Neuron (in vitro differentiated cells): ENCODE measurements at regions not wholly inside any gene's neighbourhood (a gene's known extent, or its start where the extent isn't known, plus 50 kb on each side); places are given as distances from the start of the nearest gene placed in this dataset.

Experiments used
- H2AFZ ChIP-seq: one replicate; pipeline ENCODE4 v1.6.1; 2013; ENCODE audit warnings: low read depth, mild to moderate bottlenecking, inconsistent platforms, low read length, moderate library complexity
- H3K27me3 ChIP-seq: one replicate; pipeline ENCODE4 v1.6.1; 2013; ENCODE audit warnings: low read length; ENCODE audit not compliant: insufficient read depth
- H3K36me3 ChIP-seq: one replicate; pipeline ENCODE4 v1.6.1; 2013; ENCODE audit warnings: low read length; ENCODE audit not compliant: insufficient read depth
- H3K4me1 ChIP-seq: one replicate; pipeline ENCODE4 v1.6.1; 2013; ENCODE audit warnings: low read length; ENCODE audit not compliant: insufficient read depth
- H3K4me3 ChIP-seq: 2 replicates; pipeline ENCODE4 v1.5.1; 2013; ENCODE audit warnings: mild to moderate bottlenecking, low read length, moderate library complexity
- H3K9me3 ChIP-seq: one replicate; pipeline ENCODE4 v1.6.1; 2013; ENCODE audit warnings: low read length

DNA sequence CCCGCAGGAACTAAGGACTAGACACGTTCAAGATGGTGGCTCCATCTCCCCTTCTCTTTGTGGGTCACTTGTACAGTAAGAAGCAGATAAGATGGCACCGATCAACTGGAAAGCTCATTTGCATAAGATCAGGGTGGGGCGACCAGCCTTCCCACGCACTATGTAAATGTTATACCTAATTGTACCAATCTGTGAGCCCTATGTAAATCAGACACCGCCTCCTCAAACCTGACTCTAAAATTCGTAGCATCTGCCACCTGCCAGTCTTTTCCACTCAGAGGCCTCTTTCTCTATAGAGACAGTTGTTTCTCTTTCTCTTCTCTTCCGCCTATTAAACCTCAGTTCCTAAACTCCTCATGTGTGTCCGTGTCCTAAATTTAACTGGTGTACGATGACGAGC, 324.5 kb downstream of the PHF14 start:
- H3K4me1 ChIP-seq: no peaks in the 10 kb centered on the region
- H3K4me3 ChIP-seq: no peak overlapping the region
- no peaks in the 10 kb centered on the region for H3K27me3 ChIP-seq
- H3K9me3 ChIP-seq: no peaks in the 10 kb centered on the region
- no peaks in the 10 kb centered on the region for H3K36me3 ChIP-seq
- no peak overlapping the region for H2AFZ ChIP-seq

DNA sequence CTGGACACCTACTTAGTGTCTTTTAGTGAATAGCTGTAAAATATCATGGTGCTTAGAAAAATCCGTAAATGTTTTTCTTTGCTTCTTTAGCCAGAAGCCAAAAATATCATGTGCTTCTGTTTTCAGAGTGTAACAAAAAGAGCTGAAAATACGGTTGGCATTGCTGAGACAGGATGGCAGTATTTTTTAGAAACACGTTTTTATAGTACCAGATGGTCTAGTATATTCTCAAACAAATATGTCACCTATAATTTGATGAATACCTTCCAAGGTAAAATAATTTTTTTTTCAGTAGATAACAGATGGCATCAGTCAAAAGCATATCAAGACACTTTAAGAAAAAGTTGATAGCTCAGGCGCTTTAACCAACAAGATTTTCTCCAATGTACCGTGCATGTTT, 326.6 kb downstream of the PHF14 start:
- Histone ChIP-seq H3K9me3 (no peaks in the 10 kb centered on the region), H2AFZ (no peak overlapping the region), H3K36me3 (no peaks in the 10 kb centered on the region), H3K4me1 (no peaks in the 10 kb centered on the region), H3K4me3 (no peak overlapping the region), H3K27me3 (no peaks in the 10 kb centered on the region)

DNA sequence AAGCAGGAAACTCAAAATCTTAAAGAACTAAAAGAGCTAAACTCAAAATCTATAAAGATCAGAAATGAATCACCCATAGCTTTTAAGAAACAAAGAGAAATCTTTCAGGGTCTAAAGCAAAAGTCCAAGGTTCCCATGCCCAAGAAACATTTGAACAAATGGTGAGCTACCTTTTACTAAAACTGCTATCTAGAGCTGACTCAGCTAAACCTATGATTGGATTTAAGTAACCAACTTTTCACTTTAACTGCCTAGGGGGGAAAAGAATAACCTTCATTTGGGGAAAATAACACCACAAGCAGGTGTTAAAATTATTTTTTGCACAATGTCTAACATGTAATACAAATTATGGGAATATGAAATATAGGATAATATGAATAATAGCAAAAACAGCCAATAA, 328.4 kb downstream of the PHF14 start:
- no peaks in the 10 kb centered on the region for H3K27me3 ChIP-seq
- H3K9me3 ChIP-seq: peaks cover 1% of the 10 kb centered on the region
- H3K4me3 ChIP-seq: no peak overlapping the region
- H3K4me1 ChIP-seq: no peaks in the 10 kb centered on the region
- no peak overlapping the region for H2AFZ ChIP-seq
- no peaks in the 10 kb centered on the region for H3K36me3 ChIP-seq

DNA sequence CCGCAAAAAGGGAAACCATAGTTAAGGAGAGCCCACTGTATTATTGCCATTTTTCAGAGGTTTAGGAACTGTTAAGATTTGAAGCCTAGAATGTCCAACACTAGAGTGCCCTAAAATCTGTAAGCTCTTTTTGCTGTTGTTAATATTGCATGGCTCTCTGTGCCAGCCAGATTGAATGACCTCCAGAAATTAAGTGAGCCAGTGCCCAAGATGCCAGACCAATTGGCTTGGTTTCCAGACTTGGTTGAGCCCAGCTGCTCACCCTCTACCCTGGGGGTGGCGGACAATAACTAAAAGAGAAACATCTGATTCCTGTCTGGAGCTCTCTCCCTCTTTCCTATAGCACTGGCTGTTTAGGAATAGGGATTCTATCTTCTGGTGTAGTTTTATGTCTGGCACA, 340.1 kb downstream of the PHF14 start:
- Histone ChIP-seq H2AFZ (no peak overlapping the region), H3K4me3 (no peak overlapping the region), H3K36me3 (no peaks in the 10 kb centered on the region), H3K27me3 (no peaks in the 10 kb centered on the region), H3K9me3 (no peaks in the 10 kb centered on the region), H3K4me1 (peaks cover 16% of the 10 kb centered on the region)

DNA sequence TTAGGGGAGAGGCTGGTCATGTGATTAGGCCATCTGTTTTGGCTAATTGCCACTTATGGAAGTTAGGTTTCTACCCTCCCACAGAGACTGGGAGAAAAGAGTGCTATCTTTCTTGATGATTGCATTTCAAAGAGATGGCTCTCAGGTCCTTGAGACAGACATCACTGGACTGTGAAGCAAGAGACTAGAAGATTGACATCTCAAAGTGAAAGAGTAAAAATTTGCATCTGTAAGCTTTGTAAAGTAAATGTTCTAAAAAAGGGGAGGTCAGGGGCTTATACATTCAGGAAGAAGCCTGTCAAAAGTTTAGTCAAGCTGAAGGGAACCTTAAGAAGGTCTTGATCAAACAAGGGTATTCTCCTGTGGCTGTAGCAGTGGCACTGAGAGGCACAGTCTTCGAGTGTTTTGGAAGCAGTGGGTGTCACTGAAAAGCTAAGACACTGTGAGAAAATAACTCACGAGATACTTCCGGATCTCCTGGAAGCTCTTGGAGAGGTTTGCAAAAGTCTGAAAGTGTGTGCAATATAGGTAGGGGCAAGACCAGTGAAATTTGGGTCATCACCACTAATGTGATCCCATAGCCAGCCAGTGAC, 342.1 kb downstream of the PHF14 start:
- peaks cover 16% of the 10 kb centered on the region for H3K4me1 ChIP-seq
- H3K4me3 ChIP-seq: no peak overlapping the region
- no peak overlapping the region for H2AFZ ChIP-seq
- no peaks in the 10 kb centered on the region for H3K9me3 ChIP-seq
- H3K36me3 ChIP-seq: no peaks in the 10 kb centered on the region
- no peaks in the 10 kb centered on the region for H3K27me3 ChIP-seq

DNA sequence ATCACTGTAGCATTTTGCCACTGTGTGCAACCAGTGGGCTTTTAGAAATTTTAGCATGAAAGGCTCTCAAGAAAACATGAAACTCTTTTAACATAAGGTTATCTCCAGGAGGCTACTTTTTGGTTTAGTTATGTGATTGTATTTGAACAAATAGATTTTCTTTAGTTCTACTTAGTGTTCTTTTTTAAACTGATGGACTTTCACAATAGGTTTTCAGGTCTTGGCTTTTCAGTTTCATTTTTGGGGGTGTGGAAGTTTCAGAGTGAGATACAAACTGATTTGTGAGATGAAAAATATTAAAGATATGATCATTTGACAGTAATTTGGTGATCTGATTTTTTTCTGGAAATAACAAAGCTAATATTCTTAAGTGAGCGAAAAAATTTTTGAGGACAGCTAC, 344.1 kb downstream of the PHF14 start:
- Histone ChIP-seq H3K4me1 (peaks cover 16% of the 10 kb centered on the region), H2AFZ (no peak overlapping the region), H3K4me3 (no peak overlapping the region), H3K9me3 (no peaks in the 10 kb centered on the region), H3K36me3 (no peaks in the 10 kb centered on the region), H3K27me3 (no peaks in the 10 kb centered on the region)

DNA sequence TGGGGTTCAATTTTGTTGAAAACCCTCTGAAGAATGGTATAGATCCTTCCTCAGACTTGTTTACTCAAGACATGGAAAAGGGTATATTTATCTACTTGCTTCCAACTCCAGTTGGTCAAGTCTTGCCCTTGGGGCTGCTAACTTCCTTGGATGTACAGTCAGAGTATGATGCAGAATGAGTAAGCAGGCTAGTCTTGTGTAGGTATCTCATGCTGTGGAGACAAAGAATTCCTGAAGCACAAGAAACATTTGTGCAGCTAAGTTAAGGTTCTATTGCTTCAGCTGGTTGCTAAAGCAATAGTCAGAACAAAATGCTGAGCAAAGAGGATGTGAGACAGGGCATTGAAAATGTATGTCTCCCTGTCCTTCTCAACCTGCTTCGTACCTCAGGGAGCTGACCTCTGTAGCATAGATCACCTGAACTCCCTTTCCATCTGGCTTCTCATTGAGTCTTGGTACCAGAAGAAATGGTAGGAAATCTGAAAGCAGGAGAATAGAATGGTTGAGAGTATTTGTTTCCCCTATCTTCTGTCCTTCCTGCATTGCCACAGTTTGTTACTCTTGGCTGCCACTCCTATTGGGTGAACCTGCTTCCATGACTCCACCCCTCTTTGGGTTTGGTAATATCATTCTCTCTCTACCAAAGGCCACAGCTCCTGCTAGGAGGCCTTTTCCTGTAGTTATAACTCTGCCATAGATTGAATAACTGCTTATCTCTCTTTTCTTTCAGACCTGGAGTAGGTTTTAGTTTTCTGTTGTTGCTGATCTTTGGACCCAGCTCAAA, 346.0 kb downstream of the PHF14 start:
- H3K4me3 ChIP-seq: no peak overlapping the region
- H3K36me3 ChIP-seq: no peaks in the 10 kb centered on the region
- no peaks in the 10 kb centered on the region for H3K9me3 ChIP-seq
- peaks cover 16% of the 10 kb centered on the region for H3K4me1 ChIP-seq
- no peaks in the 10 kb centered on the region for H3K27me3 ChIP-seq
- no peak overlapping the region for H2AFZ ChIP-seq
